H9 (cell line): ENCODE measurements at regions not wholly inside any gene's neighbourhood (a gene's known extent, or its start where the extent isn't known, plus 50 kb on each side); places are given as distances from the start of the nearest gene placed in this dataset.

Experiments
- DNase-seq: peaks from one replicate; pipeline ENCODE4 v3.0.0-alpha.2; 2017
- H2AFZ ChIP-seq: one replicate; pipeline ENCODE4 v1.6.1; 2013; ENCODE audit warnings: mild to moderate bottlenecking, low read length, control low read depth, moderate library complexity
- H2AK5ac ChIP-seq: 2 replicates; pipeline ENCODE4 v1.6.1; 2013; ENCODE audit warnings: low read length, control low read depth, mixed read lengths; ENCODE audit not compliant: insufficient read length
- H2BK120ac ChIP-seq: one replicate; pipeline ENCODE4 v1.6.1; 2013; ENCODE audit warnings: low read depth, mild to moderate bottlenecking, low read length, control low read depth, inconsistent platforms; ENCODE audit not compliant: poor library complexity, severe bottlenecking
- H2BK12ac ChIP-seq: 2 replicates; pipeline ENCODE4 v1.6.1; 2013; ENCODE audit warnings: low read length, control low read depth, mixed read lengths, low read depth; ENCODE audit not compliant: insufficient read length
- H2BK15ac ChIP-seq: 2 replicates; pipeline ENCODE4 v1.6.1; 2013; ENCODE audit warnings: low read depth, low read length, control low read depth
- H2BK20ac ChIP-seq: one replicate; pipeline ENCODE4 v1.6.1; 2013; ENCODE audit warnings: low read depth, mild to moderate bottlenecking, low read length, control low read depth, inconsistent platforms; ENCODE audit not compliant: poor library complexity, severe bottlenecking
- H2BK5ac ChIP-seq: 2 replicates; pipeline ENCODE4 v1.6.1; 2013; ENCODE audit warnings: low read length, control low read depth, mixed read lengths; ENCODE audit not compliant: insufficient read length
- H3K14ac ChIP-seq: 2 replicates; pipeline ENCODE4 v1.6.1; 2013; ENCODE audit warnings: low read length, control low read depth; ENCODE audit not compliant: insufficient read depth
- H3K18ac ChIP-seq: 2 replicates; pipeline ENCODE4 v1.6.1; 2013; ENCODE audit warnings: low read depth, mild to moderate bottlenecking, mixed read lengths, low read length, control low read depth; ENCODE audit not compliant: insufficient read length
- H3K23ac ChIP-seq: 2 replicates; pipeline ENCODE4 v1.6.1; 2013; ENCODE audit warnings: low read length, control low read depth, mixed read lengths, low read depth; ENCODE audit not compliant: insufficient read length
- H3K23me2 ChIP-seq: 2 replicates; pipeline ENCODE4 v1.6.1; 2013; ENCODE audit warnings: low read depth, mild to moderate bottlenecking, mixed read lengths, low read length, control low read depth; ENCODE audit not compliant: insufficient read length, poor library complexity, severe bottlenecking
- H3K27ac ChIP-seq: 2 replicates; pipeline ENCODE4 v1.5.1; 2013; ENCODE audit warnings: low read length, control low read depth, mixed read lengths, low read depth; ENCODE audit not compliant: insufficient read length
- H3K27me3 ChIP-seq: 2 replicates; pipeline ENCODE4 v1.6.1; 2013; ENCODE audit warnings: low read length, control low read depth, inconsistent platforms; ENCODE audit not compliant: insufficient read depth
- H3K4ac ChIP-seq: 2 replicates; pipeline ENCODE4 v1.6.1; 2013; ENCODE audit warnings: low read depth, mild to moderate bottlenecking, control low read depth, inconsistent platforms, low read length, moderate library complexity
- H3K4me1 ChIP-seq: 2 replicates; pipeline ENCODE4 v1.6.1; 2013; ENCODE audit warnings: low read length, control low read depth, inconsistent platforms; ENCODE audit not compliant: insufficient read depth
- H3K4me2 ChIP-seq: 2 replicates; pipeline ENCODE4 v1.6.1; 2013; ENCODE audit warnings: low read length, control low read depth, mixed read lengths; ENCODE audit not compliant: insufficient read length, insufficient read depth
- H3K56ac ChIP-seq: 2 replicates; pipeline ENCODE4 v1.6.1; 2013; ENCODE audit warnings: low read depth, mild to moderate bottlenecking, mixed read lengths, low read length, control low read depth; ENCODE audit not compliant: insufficient read length
- H3K79me1 ChIP-seq: 2 replicates; pipeline ENCODE4 v1.6.1; 2013; ENCODE audit warnings: low read depth, mild to moderate bottlenecking, moderate library complexity, low read length, control low read depth, inconsistent platforms; ENCODE audit not compliant: insufficient read depth, poor library complexity, severe bottlenecking
- H3K79me2 ChIP-seq: 2 replicates; pipeline ENCODE4 v1.6.1; 2013; ENCODE audit warnings: low read length, control low read depth, inconsistent platforms; ENCODE audit not compliant: insufficient read depth
- H3K9ac ChIP-seq: 2 replicates; pipeline ENCODE4 v1.6.1; 2013; ENCODE audit warnings: low read length, control low read depth, mixed read lengths; ENCODE audit not compliant: insufficient read length; ENCODE audit errors: extremely low read depth
- H3K9me3 ChIP-seq: one replicate; pipeline ENCODE4 v1.6.1; 2013; ENCODE audit warnings: low read depth, low read length, inconsistent platforms; ENCODE audit not compliant: control insufficient read depth
- H3T11ph ChIP-seq: one replicate; pipeline ENCODE4 v1.6.1; 2013; ENCODE audit warnings: mild to moderate bottlenecking, low read length, control low read depth, inconsistent platforms
- H4K20me1 ChIP-seq: one replicate; pipeline ENCODE4 v1.6.1; 2013; ENCODE audit not compliant: control insufficient read depth, insufficient read length, insufficient read depth
- H4K5ac ChIP-seq: 2 replicates; pipeline ENCODE4 v1.6.1; 2013; ENCODE audit warnings: low read depth, mild to moderate bottlenecking, mixed read lengths, low read length, control low read depth; ENCODE audit not compliant: insufficient read length
- H4K8ac ChIP-seq: replicated peaks from 2 replicates; pipeline ENCODE4 v1.6.1; 2013; ENCODE audit warnings: low read length, control low read depth, mixed read lengths, low read depth; ENCODE audit not compliant: insufficient read length
- H4K91ac ChIP-seq: 2 replicates; pipeline ENCODE4 v1.6.1; 2013; ENCODE audit warnings: low read depth, mild to moderate bottlenecking, moderate library complexity, mixed read lengths, low read length, control low read depth; ENCODE audit not compliant: insufficient read length
- H3K27ac Mint-ChIP-seq, 3 experiments: 2 replicates in 2 of 3; 3 replicates in 1 of 3; pipeline ENCODE4 v1.8.0; 2020 to 2021; ENCODE audit warnings: mixed read lengths in 3 of 3, mild to moderate bottlenecking in 1 of 3, moderate library complexity in 1 of 3
- H3K27me3 Mint-ChIP-seq: 2 replicates; pipeline ENCODE4 v1.8.0; 2021; ENCODE audit warnings: low read depth, mild to moderate bottlenecking, moderate library complexity, mixed read lengths
- H3K36me3 Mint-ChIP-seq, 3 experiments: 2 replicates in 2 of 3; 3 replicates in 1 of 3; pipeline ENCODE4 v1.8.0; 2020 to 2021; ENCODE audit warnings: low read depth in 3 of 3, mixed read lengths in 3 of 3; ENCODE audit not compliant: insufficient read depth in 1 of 3
- H3K4me1 Mint-ChIP-seq, 2 experiments: 2 replicates each; pipeline ENCODE4 v1.8.0; 2020; ENCODE audit warnings: mixed read lengths in 2 of 2
- H3K4me3 Mint-ChIP-seq, 2 experiments: 2 replicates in 1 of 2; 3 replicates in 1 of 2; pipeline ENCODE4 v1.8.0; 2020 to 2021; ENCODE audit warnings: mild to moderate bottlenecking in 2 of 2, mixed read lengths in 2 of 2, moderate library complexity in 1 of 2
- H3K9me3 Mint-ChIP-seq, 2 experiments: 2 replicates in 1 of 2; 3 replicates in 1 of 2; pipeline ENCODE4 v1.8.0; 2020; ENCODE audit warnings: mild to moderate bottlenecking in 2 of 2, mixed read lengths in 2 of 2, moderate library complexity in 1 of 2
- CTCF ChIP-seq: fragments of 200-600 bp; sonication (generic); conservative IDR thresholded peaks from 3 replicates; pipeline ENCODE4 v1.8.0; 2021; ENCODE audit warnings: antibody characterized with exemption, mild to moderate bottlenecking
- WGBS: extraction: QIAGEN DNeasy Blood & Tissue Kit; methylation state at CpG from one replicate; pipeline ENCODE4 v1.1.7; 2013; ENCODE audit warnings: missing lambda C conversion rate, low lambda C conversion rate, mixed read lengths; ENCODE audit not compliant: insufficient read length; ENCODE audit errors: extremely low coverage; 5-methylcytosine and 5-hydroxymethylcytosine counted together

- Histone ChIP-seq H3K4me2 (no peak overlapping the region), H4K8ac (no peak overlapping the region), H3K9ac (no peak overlapping the region), H2BK15ac (no peak overlapping the region), H4K5ac (no peak overlapping the region), H3K27me3 (no peaks in the 10 kb centered on the region), H2AFZ (no peak overlapping the region), H2BK12ac (no peak overlapping the region), H4K20me1 (no peaks in the 10 kb centered on the region), H3K9me3 (no peaks in the 10 kb centered on the region), H3T11ph (no peak overlapping the region), H2AK5ac (no peak overlapping the region), H3K23ac (no peak overlapping the region), H4K91ac (no peak overlapping the region), H3K56ac (no peak overlapping the region), H3K4ac (no peak overlapping the region), H3K23me2 (no peaks in the 10 kb centered on the region), H2BK5ac (no peak overlapping the region), H3K4me1 (no peaks in the 10 kb centered on the region), H3K14ac (no peak overlapping the region), H3K18ac (no peak overlapping the region), H3K79me1 (no peaks in the 10 kb centered on the region), H2BK20ac (no peak overlapping the region), H2BK120ac (no peak overlapping the region), H3K79me2 (no peaks in the 10 kb centered on the region), H3K27ac (no peak overlapping the region)
- no peak for DNase-seq
- Mint-ChIP-seq H3K4me3 (no peak overlapping the region), H3K9me3 (no peaks in the 10 kb centered on the region), H3K4me1 (peaks cover 0 to 2% of the 10 kb centered on the region in 2 experiments; a peak in 1 of 4 replicates), H3K27me3 (peaks cover 4% of the 10 kb centered on the region), H3K36me3 (no peaks in the 10 kb centered on the region), H3K27ac (no peak overlapping the region)
- no CpG with 5 or more reads among the region's 2 CpGs for WGBS
- no peak for TF ChIP-seq CTCF
Observed at GRCh38 chr12:115355301-115355700, 671.3 kb upstream of the TBX3 start.
